Caco-2 (cell line): ENCODE measurements at regions not wholly inside any gene's neighbourhood (a gene's known extent, or its start where the extent isn't known, plus 50 kb on each side); places are given as distances from the start of the nearest gene placed in this dataset.

Experiments used
- BruUV-seq: library from RNA; stranded (reverse); fragments of 400-500 nt; replicated peaks from 2 replicates; lab custom pipeline; 2021; lab: Mats Ljungman, UMichigan
- CTCF ChIA-PET: fragments of 300-600 bp; sonication (Branson Sonifier 250); formaldehyde crosslinking; loops from one replicate; lab custom pipeline; 2022; ENCODE audit warnings: antibody characterized with exemption; lab: Charles Lee
- POLR2A ChIA-PET: fragments of 300-600 bp; sonication (Branson Sonifier 250); formaldehyde crosslinking; loops from one replicate; lab custom pipeline; 2022; ENCODE audit warnings: antibody characterized with exemption; lab: Charles Lee
- DNase-seq, 2 experiments: peaks; one replicate each; pipeline versions ENCODE4 v3.0.0 to v3.0.0-alpha.2; 2020 to 2022
- H3K27me3 ChIP-seq: replicated peaks from 2 replicates; pipeline ENCODE4 v1.6.0; 2011; ENCODE audit warnings: low read length; ENCODE audit not compliant: control insufficient read depth, insufficient read depth
- H3K36me3 ChIP-seq: 2 replicates; pipeline ENCODE4 v1.5.1; 2011; ENCODE audit warnings: low read length; ENCODE audit not compliant: control insufficient read depth, insufficient read depth
- H3K4me1 ChIP-seq: fragments of 250-450 bp; sonication (Bioruptor Pico); 2 replicates; pipeline ENCODE4 v1.5.1; 2020; ENCODE audit warnings: mild to moderate bottlenecking
- H3K4me3 ChIP-seq: 2 replicates; pipeline ENCODE4 v1.5.1; 2011; ENCODE audit warnings: low read depth, mild to moderate bottlenecking, control low read depth, low read length
- H3K9me3 ChIP-seq: fragments of 250-450 bp; sonication (Bioruptor Pico); 2 replicates; pipeline ENCODE4 v1.5.1; 2020; ENCODE audit warnings: mild to moderate bottlenecking, moderate library complexity
- H3K27ac Mint-ChIP-seq: one replicate; pipeline ENCODE4 v1.8.0; 2022; ENCODE audit warnings: mixed read lengths; ENCODE audit not compliant: unreplicated experiment
- H3K27me3 Mint-ChIP-seq: one replicate; pipeline ENCODE4 v1.8.0; 2022; ENCODE audit warnings: mixed read lengths; ENCODE audit not compliant: insufficient read depth, unreplicated experiment
- H3K36me3 Mint-ChIP-seq: one replicate; pipeline ENCODE4 v1.8.0; 2022; ENCODE audit warnings: mild to moderate bottlenecking, mixed read lengths; ENCODE audit not compliant: insufficient read depth, unreplicated experiment
- H3K4me1 Mint-ChIP-seq: one replicate; pipeline ENCODE4 v1.8.0; 2022; ENCODE audit warnings: low read depth, mixed read lengths; ENCODE audit not compliant: unreplicated experiment
- H3K4me3 Mint-ChIP-seq: one replicate; pipeline ENCODE4 v1.8.0; 2022; ENCODE audit warnings: mild to moderate bottlenecking, moderate library complexity, mixed read lengths; ENCODE audit not compliant: unreplicated experiment
- H3K9me3 Mint-ChIP-seq: one replicate; pipeline ENCODE4 v1.8.0; 2022; ENCODE audit warnings: mixed read lengths; ENCODE audit not compliant: unreplicated experiment
- CTCF ChIP-seq, 2 experiments: fragments of 200-600 bp in 1 of 2; IDR thresholded peaks; 1 replicate in 1 of 2; 2 replicates in 1 of 2; pipeline versions ENCODE4 v1.5.1 to v1.8.0; 2011 to 2022; ENCODE audit warnings: antibody characterized with exemption in 1 of 2, control low read depth in 1 of 2, inconsistent platforms in 1 of 2, low read depth in 1 of 2, low read length in 1 of 2, mild to moderate bottlenecking in 1 of 2, moderate library complexity in 1 of 2; ENCODE audit not compliant: insufficient read depth in 1 of 2, severe bottlenecking in 1 of 2, unreplicated experiment in 1 of 2
- intact Hi-C: fragments of 100-400 bp; cut with micrococcal nuclease; formaldehyde crosslinking; loops from one replicate; pipeline ENCODE4 v1.10.0; 2022; ENCODE audit not compliant: unreplicated experiment

- peak; percentile 58 to 59 for TF ChIP-seq CTCF (IDR thresholded peaks at IDR 0.05; ENCODE audit: insufficient read depth in 1 of 2, low read depth in 1 of 2, low read length in 1 of 2, severe bottlenecking in 1 of 2, unreplicated experiment in 1 of 2)
- peaks cover 59% of the 10 kb centered on the region for H3K4me1 ChIP-seq
- no peak overlapping the region for H3K4me3 Mint-ChIP-seq
- no peaks in the 10 kb centered on the region for H3K9me3 ChIP-seq
- ChIA-PET CTCF (no interaction called here), POLR2A (no interaction called here)
- H3K36me3 ChIP-seq, result no peaks in the 10 kb centered on the region
- H3K9me3 Mint-ChIP-seq, result peaks cover 8% of the 10 kb centered on the region
- intact Hi-C loops, result loop anchor here (10.0 kb wide), 1 partner anchor 186 kb away; no protein-coding TSS in a partner anchor
- H3K36me3 Mint-ChIP-seq, result no peaks in the 10 kb centered on the region
- no peaks in the 10 kb centered on the region for H3K27me3 Mint-ChIP-seq
- DNase-seq, result peak; percentile 57 to 72
- no peak overlapping the region for H3K4me3 ChIP-seq
- peaks cover 55% of the 10 kb centered on the region for H3K4me1 Mint-ChIP-seq
- BruUV-seq, result no TSS peak
- peak overlapping the region; percentile 61 for H3K27ac Mint-ChIP-seq
- no peaks in the 10 kb centered on the region for H3K27me3 ChIP-seq
Observed at GRCh38 chr3:193788189-193788991, 195.4 kb downstream of the OPA1 start.

- Histone ChIP-seq H3K4me3 (no peak overlapping the region), H3K9me3 (no peaks in the 10 kb centered on the region), H3K27me3 (no peaks in the 10 kb centered on the region), H3K4me1 (peaks cover 61% of the 10 kb centered on the region), H3K36me3 (no peaks in the 10 kb centered on the region)
- no peak for TF ChIP-seq CTCF (IDR thresholded peaks at IDR 0.05; ENCODE audit: insufficient read depth in 1 of 2, low read depth in 1 of 2, low read length in 1 of 2, severe bottlenecking in 1 of 2, unreplicated experiment in 1 of 2)
- no peaks in the 10 kb centered on the region for H3K27me3 Mint-ChIP-seq
- peaks cover 62% of the 10 kb centered on the region for H3K4me1 Mint-ChIP-seq
- peak overlapping the region; percentile 76 for H3K27ac Mint-ChIP-seq
- DNase-seq, result no peak
- no peak overlapping the region for H3K4me3 Mint-ChIP-seq
- ChIA-PET POLR2A (no interaction called here), CTCF (no interaction called here)
- intact Hi-C loops, result loop anchor here (10.0 kb wide), 1 partner anchor 185 kb away; no protein-coding TSS in a partner anchor
- BruUV-seq, result no TSS peak
- no peaks in the 10 kb centered on the region for H3K36me3 Mint-ChIP-seq
- H3K9me3 Mint-ChIP-seq, result peaks cover 8% of the 10 kb centered on the region
Observed at GRCh38 chr3:193789455-193789854, 196.4 kb downstream of the OPA1 start.

GRCh38 chr3:193790086-193790990 is 197.3 kb downstream of the OPA1 start:
- peaks cover 61% of the 10 kb centered on the region for H3K4me1 ChIP-seq
- Mint-ChIP-seq H3K27ac (peak overlapping the region; percentile 76), H3K36me3 (no peaks in the 10 kb centered on the region), H3K9me3 (peaks cover 2% of the 10 kb centered on the region), H3K4me1 (peaks cover 63% of the 10 kb centered on the region), H3K27me3 (no peaks in the 10 kb centered on the region), H3K4me3 (no peak overlapping the region)
- no peak for TF ChIP-seq CTCF (IDR thresholded peaks at IDR 0.05; ENCODE audit: insufficient read depth in 1 of 2, low read depth in 1 of 2, low read length in 1 of 2, severe bottlenecking in 1 of 2, unreplicated experiment in 1 of 2)
- no peaks in the 10 kb centered on the region for H3K36me3 ChIP-seq
- H3K4me3 ChIP-seq, result no peak overlapping the region
- BruUV-seq, result no TSS peak
- ChIA-PET CTCF (no interaction called here), POLR2A (no interaction called here)
- H3K27me3 ChIP-seq, result no peaks in the 10 kb centered on the region
- DNase-seq, result no peak
- intact Hi-C loops, result no loop called here
- no peaks in the 10 kb centered on the region for H3K9me3 ChIP-seq
